DND-41 (cell line): ENCODE measurements at regions not wholly inside any gene's neighbourhood (a gene's known extent, or its start where the extent isn't known, plus 50 kb on each side); places are given as distances from the start of the nearest gene placed in this dataset.

Source experiments
- ATAC-seq: fragments of 200-7000 bp; cut with Tn5 transposase; 3 replicates; pipeline ENCODE4 v1.9.1; 2021; ENCODE audit warnings: low read depth; ENCODE audit not compliant: insufficient read depth
- DNase-seq: peaks from one replicate; pipeline ENCODE4 v3.0.0-alpha.2; 2020
- H2AFZ ChIP-seq: 2 replicates; pipeline ENCODE4 v1.6.0; 2012; ENCODE audit warnings: low read depth, low read length
- H3K27ac ChIP-seq: 2 replicates; pipeline ENCODE4 v1.5.1; 2012; ENCODE audit warnings: low read length, inconsistent platforms
- H3K27me3 ChIP-seq: fragments of 200-600 bp; sonication (generic); 2 replicates; pipeline ENCODE4 v1.6.0; 2012; ENCODE audit warnings: low read length, mild to moderate bottlenecking, inconsistent platforms; ENCODE audit not compliant: insufficient read depth, poor library complexity
- H3K36me3 ChIP-seq: 2 replicates; pipeline ENCODE4 v1.5.1; 2012; ENCODE audit warnings: low read length, inconsistent platforms; ENCODE audit not compliant: insufficient read depth
- H3K4me1 ChIP-seq: 2 replicates; pipeline ENCODE4 v1.5.1; 2012; ENCODE audit warnings: mild to moderate bottlenecking, low read length; ENCODE audit not compliant: insufficient read depth
- H3K4me2 ChIP-seq: 2 replicates; pipeline ENCODE4 v1.6.0; 2012; ENCODE audit warnings: mild to moderate bottlenecking, moderate library complexity, low read length, inconsistent platforms; ENCODE audit not compliant: insufficient read depth
- H3K4me3 ChIP-seq, 2 experiments: fragments of 200-600 bp in 1 of 2; shearing (Covaris generic) in 1 of 2; 2 replicates each; pipeline ENCODE4 v1.5.1; 2012 to 2016; ENCODE audit warnings: inconsistent platforms in 2 of 2, low read length in 2 of 2, mild to moderate bottlenecking in 2 of 2, low read depth in 1 of 2, moderate library complexity in 1 of 2
- H3K79me2 ChIP-seq: 2 replicates; pipeline ENCODE4 v1.6.0; 2012; ENCODE audit warnings: low read length, inconsistent platforms; ENCODE audit not compliant: insufficient read depth
- H3K9ac ChIP-seq: 2 replicates; pipeline ENCODE4 v1.6.0; 2012; ENCODE audit warnings: low read depth, mild to moderate bottlenecking, inconsistent platforms, low read length, moderate library complexity
- H3K9me3 ChIP-seq: 2 replicates; pipeline ENCODE4 v1.5.1; 2012; ENCODE audit warnings: low read length, moderate library complexity, mild to moderate bottlenecking, inconsistent platforms; ENCODE audit not compliant: insufficient read depth, severe bottlenecking
- H4K20me1 ChIP-seq: 2 replicates; pipeline ENCODE4 v1.6.0; 2012; ENCODE audit warnings: low read length; ENCODE audit not compliant: insufficient read depth
- CTCF ChIP-seq: IDR thresholded peaks from 2 replicates; pipeline ENCODE4 v1.5.1; 2012; ENCODE audit warnings: borderline replicate concordance, low read length, moderate library complexity, mild to moderate bottlenecking; ENCODE audit not compliant: poor library complexity, severe bottlenecking; ENCODE audit errors: extremely low read depth
- EZH2 ChIP-seq: IDR thresholded peaks from 3 replicates; pipeline ENCODE4 v1.6.1; 2012; ENCODE audit warnings: borderline replicate concordance, low read depth, mild to moderate bottlenecking, moderate library complexity, low read length, inconsistent platforms; ENCODE audit not compliant: severe bottlenecking

GRCh38 chr5:77945874-77946273, 169.7 kb upstream of the TBCA start:
- no peak overlapping the region for H3K27ac ChIP-seq
- H3K4me1 ChIP-seq = no peaks in the 10 kb centered on the region

GRCh38 chr5:77944757-77945340, 168.7 kb upstream of the TBCA start:
- TF ChIP-seq CTCF (no peak), EZH2 (no peak)
- peaks cover 3% of the 10 kb centered on the region for H3K27me3 ChIP-seq
- no peak overlapping the region for H3K9ac ChIP-seq
- ATAC-seq = no peak
- no peaks in the 10 kb centered on the region for H4K20me1 ChIP-seq
- H3K4me2 ChIP-seq = no peak overlapping the region
- H3K9me3 ChIP-seq = no peaks in the 10 kb centered on the region
- DNase-seq = no peak
- H3K4me3 ChIP-seq = no peak overlapping the region
- no peaks in the 10 kb centered on the region for H3K79me2 ChIP-seq
- H2AFZ ChIP-seq = no peak overlapping the region
- no peaks in the 10 kb centered on the region for H3K36me3 ChIP-seq
- no peak overlapping the region for H3K27ac ChIP-seq
- no peaks in the 10 kb centered on the region for H3K4me1 ChIP-seq

More at GRCh38 chr5:77945874-77946273, 169.7 kb upstream of the TBCA start:
- Histone ChIP-seq H3K79me2 (no peaks in the 10 kb centered on the region), H3K9ac (no peak overlapping the region), H3K9me3 (no peaks in the 10 kb centered on the region), H2AFZ (no peak overlapping the region), H3K27me3 (peaks cover 3% of the 10 kb centered on the region), H3K4me3 (no peak overlapping the region), H3K4me2 (no peak overlapping the region), H4K20me1 (no peaks in the 10 kb centered on the region), H3K36me3 (no peaks in the 10 kb centered on the region)
- DNase-seq (no peak), ATAC-seq (no peak)
- TF ChIP-seq EZH2 = no peak
- no peak for TF ChIP-seq CTCF

GRCh38 chr5:77943851-77944250, 167.7 kb upstream of the TBCA start:
- Histone ChIP-seq H3K27ac (no peak overlapping the region), H3K4me1 (no peaks in the 10 kb centered on the region), H3K4me3 (no peak overlapping the region), H2AFZ (no peak overlapping the region), H3K27me3 (peaks cover 3% of the 10 kb centered on the region), H3K9me3 (no peaks in the 10 kb centered on the region), H4K20me1 (no peaks in the 10 kb centered on the region), H3K36me3 (no peaks in the 10 kb centered on the region), H3K79me2 (no peaks in the 10 kb centered on the region), H3K9ac (no peak overlapping the region), H3K4me2 (no peak overlapping the region)
- no peak for DNase-seq
- ATAC-seq = no peak
- TF ChIP-seq CTCF (no peak), EZH2 (no peak)
